ENCODE measurements at regions not wholly inside any gene's neighbourhood (a gene's known extent, or its start where the extent isn't known, plus 50 kb on each side); places are given as distances from the start of the nearest gene placed in this dataset.

DNA sequence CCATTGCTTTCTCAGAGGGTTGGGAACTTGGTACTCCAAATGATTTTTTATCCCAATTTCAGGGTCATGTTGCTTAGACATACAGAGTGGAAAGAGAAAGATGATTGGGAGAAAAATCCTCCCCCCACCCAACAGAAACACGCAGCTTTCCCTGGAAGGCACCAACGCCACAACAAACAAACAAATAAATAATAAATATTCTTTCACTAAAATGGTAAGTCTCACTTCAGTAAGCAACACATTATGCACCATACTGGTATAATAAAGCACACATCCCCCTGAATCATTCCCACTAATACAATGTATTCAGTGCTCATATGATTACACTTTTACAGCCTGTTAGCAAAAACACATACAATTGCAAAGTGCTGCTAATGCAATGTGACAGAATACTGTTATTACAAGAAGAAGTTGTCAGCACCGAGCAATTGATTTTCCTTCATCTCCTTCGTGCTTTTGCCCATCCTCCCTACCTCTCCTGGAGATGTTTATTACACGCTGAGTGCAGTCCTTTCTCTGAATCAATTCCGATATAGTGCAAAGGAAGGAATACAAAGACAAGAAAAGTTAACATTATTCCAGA is 359.9 kb downstream of the TXNL1 start:
- TF ChIP-seq, protein P1, sequence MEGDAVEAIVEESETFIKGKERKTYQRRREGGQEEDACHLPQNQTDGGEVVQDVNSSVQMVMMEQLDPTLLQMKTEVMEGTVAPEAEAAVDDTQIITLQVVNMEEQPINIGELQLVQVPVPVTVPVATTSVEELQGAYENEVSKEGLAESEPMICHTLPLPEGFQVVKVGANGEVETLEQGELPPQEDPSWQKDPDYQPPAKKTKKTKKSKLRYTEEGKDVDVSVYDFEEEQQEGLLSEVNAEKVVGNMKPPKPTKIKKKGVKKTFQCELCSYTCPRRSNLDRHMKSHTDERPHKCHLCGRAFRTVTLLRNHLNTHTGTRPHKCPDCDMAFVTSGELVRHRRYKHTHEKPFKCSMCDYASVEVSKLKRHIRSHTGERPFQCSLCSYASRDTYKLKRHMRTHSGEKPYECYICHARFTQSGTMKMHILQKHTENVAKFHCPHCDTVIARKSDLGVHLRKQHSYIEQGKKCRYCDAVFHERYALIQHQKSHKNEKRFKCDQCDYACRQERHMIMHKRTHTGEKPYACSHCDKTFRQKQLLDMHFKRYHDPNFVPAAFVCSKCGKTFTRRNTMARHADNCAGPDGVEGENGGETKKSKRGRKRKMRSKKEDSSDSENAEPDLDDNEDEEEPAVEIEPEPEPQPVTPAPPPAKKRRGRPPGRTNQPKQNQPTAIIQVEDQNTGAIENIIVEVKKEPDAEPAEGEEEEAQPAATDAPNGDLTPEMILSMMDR (IDR thresholded peaks at IDR 0.05), result no peak
- TF ChIP-seq EP300 (IDR thresholded peaks at IDR 0.05), result no peak
